HCT116 (cell line): ENCODE measurements at regions not wholly inside any gene's neighbourhood (a gene's known extent, or its start where the extent isn't known, plus 50 kb on each side); places are given as distances from the start of the nearest gene placed in this dataset.
"Not testable (repeated sequence)": the region's sequence is repeated elsewhere in the genome, so short reads cannot be mapped to it uniquely, and the experiment has no call there.

ENCODE experiments used
- ATAC-seq: fragments of 200-7000 bp; cut with Tn5 transposase; 2 replicates; pipeline ENCODE4 v1.9.1; 2020; ENCODE audit warnings: mild to moderate bottlenecking, moderate library complexity
- BruUV-seq: library from RNA; stranded (reverse); fragments of 400-500 nt; replicated peaks from 2 replicates; lab custom pipeline; 2021; lab: Mats Ljungman, UMichigan
- CTCF ChIA-PET: fragments of 300-600 bp; sonication (Branson Sonifier 250); formaldehyde crosslinking; loops from one replicate; lab custom pipeline; 2021; ENCODE audit warnings: antibody characterized with exemption; lab: Charles Lee
- POLR2A ChIA-PET: fragments of 300-600, 350-600 bp; sonication (Branson Sonifier 250); formaldehyde crosslinking; loops from one replicate; lab custom pipeline; 2021; ENCODE audit warnings: antibody characterized with exemption; lab: Charles Lee
- RAD21 ChIA-PET, 2 experiments: fragments of 300-600 bp; sonication (Branson Sonifier 250); formaldehyde crosslinking; loops; one replicate each; lab custom pipeline; 2023; ENCODE audit warnings: low total read pairs in 2 of 2; ENCODE audit not compliant: uncharacterized antibody in 2 of 2, unreplicated experiment in 2 of 2, low non-redundant PET in 1 of 2; lab: Charles Lee
- DNase-seq: peaks from one replicate; pipeline ENCODE4 v3.0.0-alpha.2; 2010; ENCODE audit warnings: low read depth, low spot score
- H2AFZ ChIP-seq: fragments of 200-600 bp; shearing (Covaris generic), sonication (generic); 2 replicates; pipeline ENCODE4 v1.6.1; 2017; ENCODE audit warnings: low read depth, mixed run types, mixed read lengths, antibody characterized with exemption, low read length; ENCODE audit not compliant: poor library complexity, severe bottlenecking
- H3K27ac ChIP-seq: 2 replicates; pipeline ENCODE4 v1.5.1; 2012; ENCODE audit warnings: low read depth, low read length
- H3K27me3 ChIP-seq: fragments of 200-600 bp; sonication (generic); 2 replicates; pipeline ENCODE4 v1.6.1; 2016; ENCODE audit warnings: mixed run types, low read length, mixed read lengths; ENCODE audit not compliant: insufficient read depth
- H3K36me3 ChIP-seq, 2 experiments: fragments of 200-500 bp in 1 of 2; fragments of 200-600 bp in 1 of 2; sonication (Bioruptor generic) in 1 of 2; sonication (generic) in 1 of 2; 2 replicates each; pipeline versions ENCODE4 v1.5.1 to v1.6.1; 2014 to 2016; ENCODE audit warnings: low read length in 2 of 2, inconsistent platforms in 1 of 2, mixed read lengths in 1 of 2, mixed run types in 1 of 2; ENCODE audit not compliant: insufficient read depth in 2 of 2, control insufficient read depth in 1 of 2
- H3K4me1 ChIP-seq, 2 experiments: fragments of 200-600 bp in 1 of 2; sonication (generic) in 1 of 2; 2 replicates each; pipeline versions ENCODE4 v1.5.1 to v1.6.1; 2012 to 2017; ENCODE audit warnings: low read length in 2 of 2, inconsistent platforms in 1 of 2, mild to moderate bottlenecking in 1 of 2, mixed read lengths in 1 of 2, mixed run types in 1 of 2, moderate library complexity in 1 of 2; ENCODE audit not compliant: insufficient read depth in 2 of 2, control insufficient read depth in 1 of 2
- H3K4me2 ChIP-seq: fragments of 200-600 bp; sonication (generic); 2 replicates; pipeline ENCODE4 v1.6.1; 2017; ENCODE audit warnings: mixed run types, low read length, mixed read lengths
- H3K4me3 ChIP-seq, 2 experiments: fragments of 200-600 bp in 1 of 2; sonication (generic) in 1 of 2; replicated peaks in 1 of 2; 2 replicates each; pipeline ENCODE4 v1.5.1; 2011 to 2016; ENCODE audit warnings: low read length in 2 of 2, control low read depth in 1 of 2, low read depth in 1 of 2, mild to moderate bottlenecking in 1 of 2, mixed read lengths in 1 of 2, mixed run types in 1 of 2
- H3K79me2 ChIP-seq: fragments of 200-600 bp; sonication (generic); 2 replicates; pipeline ENCODE4 v1.6.1; 2017; ENCODE audit warnings: mild to moderate bottlenecking, mixed run types, low read length, moderate library complexity, mixed read lengths; ENCODE audit not compliant: insufficient read depth
- H3K9ac ChIP-seq: fragments of 200-600 bp; sonication (generic); 2 replicates; pipeline ENCODE4 v1.6.1; 2016; ENCODE audit warnings: low read length, mixed read lengths
- H3K9me2 ChIP-seq: fragments of 200-600 bp; sonication (generic), shearing (Covaris generic); 2 replicates; pipeline ENCODE4 v1.6.1; 2017; ENCODE audit warnings: mixed run types, mild to moderate bottlenecking, moderate library complexity; ENCODE audit not compliant: insufficient read depth
- H3K9me3 ChIP-seq, 2 experiments: fragments of 200-500 bp in 1 of 2; fragments of 200-600 bp in 1 of 2; sonication (Bioruptor generic) in 1 of 2; sonication (generic) in 1 of 2; 2 replicates each; pipeline ENCODE4 v1.6.1; 2014 to 2017; ENCODE audit warnings: low read length in 2 of 2, mixed read lengths in 2 of 2, inconsistent platforms in 1 of 2, low read depth in 1 of 2, mild to moderate bottlenecking in 1 of 2, mixed run types in 1 of 2, moderate library complexity in 1 of 2; ENCODE audit not compliant: control insufficient read depth in 1 of 2, insufficient read depth in 1 of 2
- H4K20me1 ChIP-seq: fragments of 200-600 bp; sonication (generic), shearing (Covaris generic); 2 replicates; pipeline ENCODE4 v1.6.1; 2017; ENCODE audit warnings: mixed run types, mild to moderate bottlenecking, moderate library complexity; ENCODE audit not compliant: insufficient read depth
- CTCF ChIP-seq, 3 experiments: fragments of 200-600 bp in 1 of 3; sonication (generic) in 1 of 3; IDR thresholded peaks in 2 of 3; conservative IDR thresholded peaks in 1 of 3; 2 replicates each; pipeline ENCODE4 v1.5.1; 2012 to 2017; ENCODE audit warnings: low read depth in 2 of 3, low read length in 2 of 3, antibody characterized with exemption in 1 of 3, borderline replicate concordance in 1 of 3, control low read depth in 1 of 3, mild to moderate bottlenecking in 1 of 3, mixed read lengths in 1 of 3, mixed run types in 1 of 3, moderate library complexity in 1 of 3; ENCODE audit not compliant: insufficient read depth in 1 of 3
- EGR1 ChIP-seq: IDR thresholded peaks from 2 replicates; pipeline ENCODE4 v1.6.1; 2012; ENCODE audit warnings: low read depth
- MAX ChIP-seq: IDR thresholded peaks from 2 replicates; pipeline ENCODE4 v1.6.1; 2012
- POLR2AphosphoS5 ChIP-seq: IDR thresholded peaks from 2 replicates; pipeline ENCODE4 v1.6.1; 2011; ENCODE audit warnings: mild to moderate bottlenecking, low read depth, low read length, moderate library complexity
- intact Hi-C: fragments of 100-400 bp; cut with micrococcal nuclease; formaldehyde crosslinking; loops from 2 replicates; pipeline ENCODE4 v1.10.0; 2022

DNA sequence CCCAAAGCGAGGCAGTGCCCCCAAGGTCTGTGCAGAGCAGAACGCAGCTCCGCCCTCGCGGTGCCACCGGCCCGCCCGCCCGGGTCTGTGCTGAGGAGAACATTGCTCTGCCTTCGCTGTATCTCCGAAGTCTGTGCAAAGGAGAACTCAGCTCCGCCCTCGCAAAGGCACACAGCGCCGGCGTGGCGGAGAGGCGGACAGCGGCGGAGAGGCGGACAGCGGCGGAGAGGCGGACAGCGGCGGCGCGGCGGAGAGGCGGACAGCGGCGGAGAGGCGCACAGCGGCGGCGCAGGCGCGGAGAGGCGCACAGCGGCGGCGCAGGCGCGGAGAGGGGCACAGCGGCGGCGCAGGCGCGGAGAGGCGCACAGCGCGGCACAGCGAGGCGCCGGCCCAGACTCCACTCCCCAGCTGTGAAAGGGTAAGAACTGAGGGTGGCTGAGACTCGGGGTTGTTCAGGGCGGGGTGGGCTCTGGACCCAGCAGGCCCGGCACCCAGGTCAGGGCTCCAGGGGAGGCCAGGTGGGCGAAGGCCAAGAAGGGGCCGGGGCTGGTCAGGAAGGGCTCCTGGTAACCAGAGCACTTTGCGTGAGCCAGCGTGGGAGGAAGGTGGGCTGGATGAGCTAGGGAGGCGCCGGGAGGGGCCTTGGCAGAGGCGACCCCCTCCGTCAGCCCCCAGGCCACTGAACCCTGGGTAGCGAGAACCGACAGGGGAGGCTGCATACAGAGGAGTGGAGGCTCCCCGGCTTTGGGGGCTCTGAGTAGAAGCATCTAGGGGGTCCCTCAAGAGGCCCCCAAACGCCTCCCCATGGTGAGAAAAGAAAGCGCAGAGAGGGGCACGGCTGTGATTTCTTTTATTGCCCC is 53.4 kb downstream of the VPREB1 start:
- Histone ChIP-seq H3K79me2 (peaks cover 33% of the 10 kb centered on the region), H3K9ac (peak overlapping the region; percentile 71), H3K27ac (peak overlapping the region; percentile 68), H3K4me2 (peak overlapping the region; percentile 71), H3K4me3 (peak overlapping the region; percentile 65 to 71)
- H4K20me1 ChIP-seq, H3K9me3 ChIP-seq, intact Hi-C loops, POLR2A ChIA-PET, H3K36me3 ChIP-seq, H3K27me3 ChIP-seq, H2AFZ ChIP-seq, H3K4me1 ChIP-seq, DNase-seq, RAD21 ChIA-PET, H3K9me2 ChIP-seq: not testable (repeated sequence)
- peak; percentile 99 for ATAC-seq
- BruUV-seq = TSS peak; percentile 40
- CTCF ChIA-PET = interaction anchor here (1.0 kb wide), 1 partner anchor 63 kb away, joined by 3 read pairs; no protein-coding TSS in a partner anchor
- TF ChIP-seq EGR1 (peak; percentile 61), CTCF (IDR thresholded peaks at IDR 0.05 in 2 of 3, conservative IDR thresholded peaks at IDR 0.05 in 1 of 3; ENCODE audit: borderline replicate concordance in 1 of 3, insufficient read depth in 1 of 3, low read depth in 2 of 3, low read length in 2 of 3) (peak in 2 of 3 experiments; percentile 26 to 30; a peak in 3 of 6 replicates), MAX (peak; percentile 15; the same call in 1 of the 2 replicates), POLR2AphosphoS5 (peak; percentile 64)

DNA sequence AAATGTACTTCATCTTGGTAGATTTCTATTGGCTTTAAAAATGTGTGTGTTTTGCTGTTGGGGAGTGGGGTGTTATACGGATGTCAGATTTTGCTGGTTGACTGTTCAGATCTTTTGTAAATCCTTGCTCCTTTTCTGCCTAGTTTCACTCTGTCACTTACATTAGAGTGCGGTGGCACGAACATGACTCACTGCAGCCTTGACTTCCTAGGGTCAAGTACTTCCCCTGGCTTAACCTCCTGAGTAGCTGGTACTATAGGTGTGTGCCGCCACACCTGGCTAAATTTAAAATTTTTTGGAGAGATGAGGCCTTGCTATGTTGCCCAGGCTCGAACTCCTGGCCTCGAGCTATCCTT is 54.0 kb downstream of the VPREB1 start:
- intact Hi-C loops, BruUV-seq, H3K27ac ChIP-seq, DNase-seq, H3K4me1 ChIP-seq, H4K20me1 ChIP-seq, H3K36me3 ChIP-seq, ATAC-seq, RAD21 ChIA-PET, H3K27me3 ChIP-seq, H3K9me2 ChIP-seq, H2AFZ ChIP-seq, POLR2A ChIA-PET, H3K9me3 ChIP-seq: not testable (repeated sequence)
- H3K9ac ChIP-seq = peak overlapping the region; percentile 71
- peaks cover 33% of the 10 kb centered on the region for H3K79me2 ChIP-seq
- peak overlapping the region; percentile 65 to 71 for H3K4me3 ChIP-seq
- CTCF ChIA-PET = interaction anchor here (1.0 kb wide), 1 partner anchor 63 kb away, joined by 3 read pairs; no protein-coding TSS in a partner anchor
- H3K4me2 ChIP-seq = peak overlapping the region; percentile 71

DNA sequence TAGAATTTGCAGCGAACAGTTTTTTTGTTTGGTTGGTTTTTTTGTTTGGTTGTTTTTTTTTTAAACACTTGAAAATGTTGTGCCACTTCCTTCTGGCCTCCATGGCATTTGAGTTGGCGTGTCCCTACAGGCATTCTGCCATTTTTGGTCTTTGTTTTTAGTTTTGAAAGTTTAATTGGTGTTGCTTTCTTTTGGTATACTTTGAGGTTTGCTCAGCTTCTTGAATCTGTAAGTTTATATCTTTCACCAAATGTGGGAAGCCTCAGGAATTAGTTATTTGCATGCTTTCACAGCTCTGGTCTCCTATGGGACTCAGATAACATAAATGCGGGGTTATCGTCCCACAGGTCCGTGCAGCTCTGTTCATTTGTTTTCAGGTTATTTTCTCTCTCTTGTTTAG is 55.9 kb downstream of the VPREB1 start:
- H3K9me2 ChIP-seq, H3K4me1 ChIP-seq, RAD21 ChIA-PET, intact Hi-C loops, H3K4me3 ChIP-seq, BruUV-seq, H3K27me3 ChIP-seq, H3K9ac ChIP-seq, DNase-seq, H3K27ac ChIP-seq, H3K4me2 ChIP-seq, H3K36me3 ChIP-seq, POLR2A ChIA-PET, H3K9me3 ChIP-seq, H4K20me1 ChIP-seq, CTCF ChIA-PET, H2AFZ ChIP-seq, ATAC-seq: not testable (repeated sequence)
- H3K79me2 ChIP-seq = peaks cover 33% of the 10 kb centered on the region
